ENCODE measurements at regions not wholly inside any gene's neighbourhood (a gene's known extent, or its start where the extent isn't known, plus 50 kb on each side); places are given as distances from the start of the nearest gene placed in this dataset.

GRCh38 chr11:115036406-115037180 is 358.3 kb downstream of the NXPE2 start:
- ATAC-seq, result no peak

GRCh38 chr11:115042002-115042401 is 363.7 kb downstream of the NXPE2 start:
- ATAC-seq, result no peak

DNA sequence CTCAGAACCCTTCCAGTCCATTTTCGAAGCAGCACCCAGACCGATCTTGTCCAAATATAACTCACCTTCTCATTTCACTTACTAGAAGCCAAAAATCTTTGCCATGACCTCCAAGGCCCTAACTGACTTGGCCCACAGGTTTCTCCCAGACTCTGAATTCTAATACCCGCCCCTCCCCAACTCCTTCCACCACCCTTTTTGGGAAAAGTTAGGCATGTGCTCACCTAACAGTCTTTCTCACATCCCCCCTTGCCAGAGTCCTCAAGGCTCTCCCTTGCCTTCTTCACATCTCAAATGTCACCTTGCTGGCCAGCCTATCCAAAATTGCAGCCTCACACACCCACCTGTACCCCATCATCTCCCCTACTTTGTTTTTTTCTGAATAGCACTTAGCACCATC is 369.3 kb downstream of the NXPE2 start:
- no peak for ATAC-seq

DNA sequence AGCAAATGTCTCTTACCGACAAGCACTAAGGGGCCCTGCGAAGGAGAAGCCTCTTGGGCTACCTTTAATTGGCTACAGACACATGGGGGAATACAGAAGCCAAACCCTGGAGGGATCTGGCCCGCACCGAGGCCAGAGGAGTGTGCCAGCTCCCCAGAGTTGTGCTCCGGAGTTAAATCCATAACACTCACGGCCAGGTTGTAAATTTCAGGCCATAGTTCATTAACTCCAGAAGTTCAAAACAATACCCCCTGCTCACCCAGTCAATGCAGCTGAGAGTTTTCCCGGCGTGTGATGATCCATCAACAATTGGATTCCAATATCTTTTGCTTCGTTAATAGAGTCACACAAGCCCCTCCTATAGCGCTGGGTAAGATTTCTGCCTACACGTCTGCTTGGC is 371.5 kb downstream of the NXPE2 start:
- ATAC-seq, result no peak

GRCh38 chr11:115050756-115051155 is 372.4 kb downstream of the NXPE2 start:
- ATAC-seq, result no peak

- no peak for ATAC-seq
Measured at GRCh38 chr11:115051938-115052590, 373.7 kb downstream of the NXPE2 start.

GRCh38 chr11:115052601-115053000 is 374.3 kb downstream of the NXPE2 start:
- ATAC-seq, result no peak

DNA sequence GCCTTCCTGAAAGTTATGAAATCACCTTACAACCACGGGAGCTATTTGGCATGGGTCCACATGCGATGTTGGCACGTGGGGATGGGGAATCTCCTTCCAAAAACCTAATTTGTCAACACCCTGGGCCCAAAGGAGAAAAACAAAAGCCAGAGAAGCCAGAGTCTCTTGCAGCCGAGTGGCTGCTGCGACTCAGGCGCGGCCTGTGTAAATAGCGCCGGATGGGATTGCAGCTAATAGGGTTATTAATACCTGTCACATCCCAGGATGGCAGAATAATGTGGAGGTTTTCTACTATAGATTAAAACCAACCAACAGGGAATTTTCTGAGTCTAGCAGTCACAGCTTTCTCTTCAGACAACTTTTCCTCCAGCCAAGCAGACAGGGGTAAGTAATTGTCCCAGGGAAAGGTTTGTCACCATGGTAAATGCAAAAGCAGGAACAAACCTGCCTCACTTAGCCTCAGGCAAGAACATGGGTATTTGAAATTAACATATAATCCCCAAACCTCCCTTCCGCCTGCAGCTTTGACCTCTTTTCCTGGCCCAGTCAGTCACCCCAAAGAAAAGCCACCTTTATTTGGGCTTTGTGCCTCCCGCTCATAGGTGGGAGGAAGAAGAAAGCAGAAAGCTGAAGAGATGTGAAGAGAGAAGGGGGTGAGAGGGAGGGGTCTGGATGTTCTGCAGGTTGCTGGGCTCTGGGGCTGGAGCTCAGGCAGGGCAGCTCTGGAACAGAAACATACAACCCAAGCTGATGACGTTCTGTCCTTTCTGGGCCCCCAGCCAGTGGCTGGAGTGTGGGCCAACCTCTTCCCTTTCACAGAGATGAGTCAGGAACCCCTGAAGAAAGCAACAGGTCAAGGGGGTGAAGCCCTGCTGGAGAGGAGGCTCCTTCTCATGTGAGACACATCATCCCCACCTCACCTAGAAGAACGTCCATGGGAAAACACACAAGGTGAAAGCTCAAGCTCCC is 376.5 kb downstream of the NXPE2 start:
- ATAC-seq, result no peak

DNA sequence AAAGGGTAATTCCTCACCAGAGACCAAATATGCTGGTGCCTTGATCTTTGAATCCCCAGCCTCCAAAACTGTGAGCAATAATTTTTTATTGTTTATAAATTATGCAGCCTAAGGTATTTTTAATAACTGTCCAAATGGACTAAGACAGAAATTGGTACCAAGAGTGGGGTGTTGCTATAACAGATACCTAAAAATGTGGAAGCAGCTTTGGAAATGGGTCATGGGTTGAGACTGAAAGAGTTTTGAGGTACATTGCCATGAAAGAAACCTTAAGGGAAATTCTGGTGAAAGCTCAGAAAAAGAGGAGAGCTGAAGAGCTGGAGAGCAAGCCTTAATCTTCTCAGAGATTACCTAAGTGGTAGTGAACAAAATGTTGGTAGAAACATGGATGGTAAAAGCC is 378.2 kb downstream of the NXPE2 start:
- ATAC-seq, result no peak

DNA sequence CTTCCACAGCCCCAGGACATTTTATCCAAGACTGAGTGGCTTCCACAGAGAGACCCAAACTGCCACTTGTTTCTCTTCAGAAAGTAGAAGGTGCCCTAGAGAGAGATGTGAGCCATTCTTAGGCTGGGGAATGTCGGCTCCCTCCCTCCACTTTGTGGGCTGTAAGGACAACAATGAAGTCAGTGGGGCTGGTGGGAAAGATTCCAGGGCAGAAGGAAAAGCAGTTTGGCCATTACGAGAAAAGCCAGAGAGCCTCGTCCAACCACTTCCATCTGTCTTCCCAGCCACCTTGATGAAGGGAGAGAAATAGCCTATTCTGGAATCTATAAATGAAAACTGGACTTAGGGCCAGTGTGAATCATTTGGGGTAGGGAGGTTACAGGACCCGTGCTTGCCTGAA is 382.5 kb downstream of the NXPE2 start:
- ATAC-seq, result no peak

DNA sequence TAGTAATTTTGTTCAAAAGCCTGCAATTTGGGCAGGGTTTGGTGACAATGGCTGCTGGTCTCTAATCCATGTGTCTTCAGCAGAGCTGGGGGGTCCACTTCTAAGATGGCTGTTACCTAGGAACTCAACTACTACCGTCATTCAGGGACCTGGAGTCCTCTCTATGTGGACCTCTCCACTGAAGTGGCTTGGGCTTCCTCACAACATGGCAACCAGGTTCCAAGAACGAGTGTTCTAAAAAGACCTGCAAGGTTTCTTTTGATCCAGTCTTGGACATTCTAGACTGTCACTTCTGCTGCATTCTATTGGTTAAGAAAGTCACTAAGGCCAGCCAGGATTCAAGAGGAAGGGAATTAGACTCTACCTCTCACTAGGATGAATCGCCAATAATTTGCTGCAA is 387.0 kb downstream of the NXPE2 start:
- ATAC-seq, result no peak

GRCh38 chr11:115065830-115066664 is 387.7 kb downstream of the NXPE2 start:
- ATAC-seq, result no peak

DNA sequence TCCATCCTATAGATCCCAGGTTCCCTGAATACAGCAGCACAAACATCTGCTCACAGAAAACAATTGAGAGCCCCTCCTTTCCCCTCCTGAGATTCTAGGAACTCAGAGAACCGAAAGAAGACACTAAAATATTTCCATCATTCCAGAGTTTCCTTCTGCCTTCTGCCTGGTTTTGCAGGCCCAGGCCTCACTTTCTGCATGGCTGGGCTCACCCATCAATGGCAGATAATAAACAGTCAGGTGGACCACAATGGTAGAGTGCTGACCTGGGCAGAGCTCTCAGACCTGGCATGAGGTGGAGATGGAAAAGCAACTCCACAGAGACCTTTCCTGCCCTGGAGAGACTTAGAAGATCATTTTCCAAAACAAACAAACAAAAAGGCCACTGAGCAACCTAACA is 389.1 kb downstream of the NXPE2 start:
- ATAC-seq, result no peak

DNA sequence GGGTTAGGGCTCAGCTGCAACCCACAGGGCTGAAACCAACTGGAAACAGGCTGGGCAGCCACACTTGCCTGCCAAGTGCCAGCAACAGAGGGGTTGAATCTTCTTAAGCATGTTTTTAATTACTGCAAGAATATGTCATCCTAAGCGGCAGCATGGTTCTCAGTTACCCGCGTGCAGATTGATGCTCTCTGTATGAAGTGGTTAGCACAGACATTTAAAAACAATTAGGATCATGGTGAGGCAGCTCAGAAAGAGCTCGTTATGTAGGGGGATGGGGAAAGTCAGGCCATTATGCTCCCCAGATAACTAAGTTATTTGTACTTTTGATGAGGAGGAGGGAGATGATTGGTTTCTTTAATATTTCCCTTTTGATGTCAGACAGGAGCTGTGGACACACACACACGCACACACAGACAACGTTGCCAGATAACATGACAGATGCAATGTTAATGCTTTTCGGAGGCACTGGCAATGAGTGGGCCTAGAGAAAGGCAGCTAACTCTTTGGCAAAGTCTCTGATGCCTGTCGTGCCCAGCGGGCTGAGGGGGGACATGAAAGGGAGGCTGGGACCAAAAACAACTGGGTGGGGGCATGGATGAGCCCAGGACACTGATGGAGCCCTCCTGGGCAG is 389.7 kb downstream of the NXPE2 start:
- ATAC-seq, result no peak

GRCh38 chr11:115069599-115069998 is 391.3 kb downstream of the NXPE2 start:
- no peak for ATAC-seq

DNA sequence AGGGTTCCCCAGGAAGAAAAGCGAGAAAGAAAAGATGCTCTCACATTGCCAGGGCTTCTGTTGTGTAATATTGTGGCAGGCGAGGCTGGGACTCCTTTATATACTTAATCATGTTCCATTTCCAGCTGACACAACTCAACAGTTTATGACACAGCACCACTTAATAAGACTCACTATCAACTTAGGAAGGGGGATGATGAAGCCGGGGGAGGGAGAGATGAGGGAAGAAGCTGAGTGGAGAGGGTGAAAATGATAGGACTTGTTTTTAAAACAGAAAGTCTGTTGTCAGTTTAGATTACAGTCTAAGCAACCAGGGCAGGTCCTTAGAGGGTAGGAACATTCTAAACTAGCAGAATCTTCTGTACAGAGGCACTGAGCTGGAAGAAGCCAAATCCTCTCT is 397.0 kb downstream of the NXPE2 start:
- no peak for ATAC-seq

DNA sequence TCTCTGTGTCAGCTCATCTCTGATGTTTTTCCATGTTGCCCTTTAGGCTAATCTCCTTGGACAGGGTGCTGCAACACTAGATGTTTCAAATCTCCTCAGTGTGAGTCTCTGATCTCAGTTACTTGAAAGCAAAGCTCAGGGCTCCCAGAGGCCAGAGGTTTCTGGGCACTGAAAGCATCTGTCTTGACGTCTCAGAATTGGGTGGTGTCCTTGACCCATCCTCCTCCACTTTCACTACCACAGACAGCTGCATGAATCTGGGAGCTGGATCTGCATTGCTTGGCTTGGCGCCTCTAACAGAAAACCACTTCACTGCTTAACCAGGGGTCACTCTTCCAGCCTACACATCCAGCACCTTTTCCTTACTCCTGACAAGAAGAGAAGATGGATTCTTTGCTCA is 399.4 kb downstream of the NXPE2 start:
- ATAC-seq, result no peak

DNA sequence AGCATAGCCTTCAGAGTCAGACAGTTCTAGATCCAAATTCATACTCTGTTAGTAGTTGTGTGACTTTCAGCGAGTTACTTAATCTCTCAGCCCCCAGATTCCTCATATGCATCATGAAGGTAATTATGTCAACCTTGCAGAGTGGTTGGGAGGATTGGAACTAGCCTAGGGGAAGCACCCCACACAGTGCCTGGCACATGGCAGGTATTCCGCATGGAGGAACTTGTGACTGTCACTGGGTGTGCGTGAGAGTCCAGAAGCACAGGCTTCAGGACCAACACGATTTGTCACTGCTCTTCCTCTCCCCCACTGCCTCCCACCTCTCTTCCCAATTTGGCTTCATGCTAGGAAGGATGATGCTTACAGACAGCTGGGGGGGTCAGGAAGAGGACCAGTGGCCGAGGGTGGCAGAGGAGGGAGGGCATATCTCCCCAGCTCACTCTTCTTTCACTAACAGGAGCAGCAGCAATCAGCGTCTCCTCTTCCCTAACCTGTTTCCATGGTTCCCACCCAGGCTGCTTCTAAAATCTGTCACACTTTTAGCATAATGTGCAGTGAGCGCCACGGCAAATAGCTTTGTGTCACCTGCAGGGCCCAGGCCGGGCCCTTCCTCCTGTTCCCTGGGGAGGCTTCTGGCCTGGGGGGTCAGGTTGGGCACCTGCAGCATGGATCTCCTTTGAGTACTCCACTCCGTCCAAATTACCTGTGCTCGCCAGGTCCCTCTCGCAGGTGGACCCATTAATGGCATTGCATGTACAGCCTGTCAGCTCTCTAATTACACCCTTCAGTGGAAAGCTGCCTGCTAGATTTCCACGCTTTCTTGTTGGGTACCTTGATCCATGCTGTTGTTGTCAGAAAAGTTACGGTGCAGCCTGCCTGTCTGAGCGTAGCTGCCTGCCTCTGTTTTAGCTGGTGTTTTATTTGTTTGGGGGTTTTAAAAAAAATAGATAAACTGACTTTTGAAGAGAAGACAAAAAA is 400.4 kb downstream of the NXPE2 start:
- ATAC-seq, result no peak

DNA sequence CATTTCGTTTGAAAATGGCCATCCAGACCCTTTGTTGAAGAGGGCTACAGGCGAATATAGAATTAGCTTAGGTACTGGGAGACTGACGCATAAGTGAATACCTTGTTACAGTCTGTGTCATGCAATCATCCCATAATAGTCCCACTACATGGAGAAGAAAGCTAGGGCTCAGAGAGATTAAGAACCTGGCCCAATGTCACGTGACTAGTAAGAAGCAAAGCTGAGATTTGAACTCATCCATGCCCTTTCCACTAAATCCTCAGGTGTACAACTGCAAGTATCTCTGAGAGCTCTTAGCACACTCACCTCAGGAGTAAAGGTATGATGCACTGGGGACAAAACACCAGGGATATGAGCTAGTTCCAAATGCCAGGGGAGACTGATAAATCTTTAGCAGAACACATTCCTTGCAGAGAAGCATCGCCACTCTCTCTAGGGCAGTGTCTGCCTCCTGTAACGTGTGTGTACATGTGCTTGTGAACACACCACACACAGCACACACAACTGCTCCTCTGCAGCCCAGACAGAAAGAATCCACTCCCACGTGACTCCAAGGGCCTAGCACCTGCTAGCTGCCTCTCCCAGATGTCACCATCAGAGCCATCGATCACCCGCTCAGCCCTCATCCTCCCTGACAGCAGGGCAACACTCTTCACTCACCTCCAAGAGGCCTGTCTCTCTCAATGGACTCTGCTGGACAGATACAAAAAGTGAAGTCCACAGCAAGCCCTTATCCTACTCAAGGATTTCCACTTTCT is 402.8 kb downstream of the NXPE2 start:
- no peak for ATAC-seq

GRCh38 chr11:115081972-115082371 is 403.6 kb downstream of the NXPE2 start:
- ATAC-seq, result no peak
